ENCODE measurements at regions not wholly inside any gene's neighbourhood (a gene's known extent, or its start where the extent isn't known, plus 50 kb on each side); places are given as distances from the start of the nearest gene placed in this dataset.

DNA sequence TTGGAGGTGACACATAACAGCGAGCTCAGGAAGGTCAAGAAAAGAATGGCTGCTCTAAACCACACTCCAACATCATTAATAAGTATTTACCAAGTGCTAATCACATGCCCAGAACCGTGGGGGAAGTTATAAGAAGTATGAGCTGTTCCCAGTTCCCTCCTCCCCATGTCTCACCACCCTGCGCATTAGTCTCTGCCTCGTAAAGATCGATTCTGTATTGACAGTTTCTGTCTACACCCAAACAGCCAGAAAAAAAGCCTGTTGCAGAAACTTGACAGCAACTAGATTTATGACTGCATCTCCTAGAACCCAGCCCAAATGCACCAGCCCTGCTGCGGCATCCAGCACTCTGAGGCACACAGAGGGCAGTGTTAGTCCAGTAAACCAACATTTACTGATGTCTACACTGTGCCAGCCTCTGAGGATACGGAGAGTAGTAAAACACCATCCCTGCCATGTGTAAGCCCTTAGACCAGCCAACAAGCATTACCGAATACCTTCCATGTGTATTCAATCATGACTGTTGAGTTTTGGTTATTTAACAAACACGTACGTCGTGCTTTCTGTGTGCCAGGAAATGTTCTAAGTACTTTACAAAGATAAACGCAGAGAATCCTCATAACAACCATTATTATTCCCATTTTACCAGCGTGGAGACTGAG, 63.6 kb upstream of the ZBTB40 start:
- Mint-ChIP-seq H3K4me1 (ENCODE audit: low read depth) (no peaks in the 10 kb centered on the region), H3K27me3 (ENCODE audit: low read depth) (peaks cover 52% of the 10 kb centered on the region), H3K36me3 (ENCODE audit: insufficient read depth) (no peaks in the 10 kb centered on the region), H3K4me3 (no peak overlapping the region), H3K9me3 (no peaks in the 10 kb centered on the region)
- no peak for ATAC-seq
- no peak for DNase-seq

DNA sequence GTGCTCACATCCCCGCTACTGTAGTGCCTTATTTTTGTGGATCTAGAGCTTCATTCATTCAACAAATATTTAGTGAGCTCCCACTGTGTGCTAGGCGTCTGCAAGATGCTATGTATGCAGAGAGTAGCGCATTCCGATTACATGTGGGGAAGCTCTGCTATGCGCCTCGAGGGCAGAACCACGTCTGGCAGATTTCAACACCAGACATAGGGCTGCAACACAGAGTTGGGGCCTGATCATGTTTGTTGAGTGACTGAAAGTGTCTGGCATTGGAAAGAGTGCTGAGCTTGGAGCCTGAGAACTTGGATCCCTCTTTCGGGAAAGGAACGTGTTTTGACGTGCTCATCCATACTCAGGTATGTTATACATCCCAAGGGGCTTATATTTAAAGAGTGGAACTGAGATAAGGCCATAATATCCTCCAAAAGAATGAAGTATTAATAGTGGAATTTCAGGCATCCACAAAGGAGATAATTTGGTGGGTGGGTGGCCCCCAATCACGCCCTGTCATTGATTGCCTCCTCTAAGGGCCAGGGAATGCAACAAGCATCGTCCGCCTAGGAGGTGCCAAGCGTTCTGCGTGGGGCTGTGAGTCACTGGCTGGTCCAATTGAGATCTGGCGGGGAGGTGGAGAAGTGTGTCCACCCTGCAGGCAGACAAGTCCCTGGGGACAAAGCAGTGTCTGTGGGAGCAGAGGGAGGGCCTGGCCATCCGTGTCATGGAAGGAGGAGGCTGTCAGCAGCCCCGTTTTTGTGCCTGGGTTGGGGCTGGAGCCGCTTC, 62.8 kb upstream of the ZBTB40 start:
- Mint-ChIP-seq H3K4me1 (ENCODE audit: low read depth) (no peaks in the 10 kb centered on the region), H3K27me3 (ENCODE audit: low read depth) (peaks cover 52% of the 10 kb centered on the region), H3K9me3 (no peaks in the 10 kb centered on the region), H3K36me3 (ENCODE audit: insufficient read depth) (no peaks in the 10 kb centered on the region), H3K4me3 (no peak overlapping the region)
- no peak for ATAC-seq
- no peak for DNase-seq

DNA sequence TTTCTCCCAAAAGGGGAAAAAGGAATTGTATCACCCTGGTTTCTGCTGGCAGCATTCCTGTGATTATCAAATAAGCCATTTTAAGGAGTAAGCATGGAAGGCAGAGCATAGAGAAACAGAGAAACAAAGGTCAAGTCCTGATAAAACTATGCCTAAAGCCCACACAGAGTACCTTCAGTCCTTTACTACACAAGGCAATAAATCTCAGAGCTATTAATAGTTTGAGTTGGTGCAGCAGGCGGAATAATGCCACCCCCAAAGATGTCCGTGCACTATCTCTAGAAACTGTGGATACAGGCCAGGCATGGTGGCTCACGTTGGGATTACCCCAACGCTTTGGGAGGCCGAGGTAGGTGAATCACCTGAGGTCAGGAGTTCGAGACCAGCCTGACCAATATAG, 58.1 kb upstream of the ZBTB40 start:
- no peak overlapping the region for H3K4me3 Mint-ChIP-seq
- H3K27me3 Mint-ChIP-seq (ENCODE audit: low read depth) = peaks cover 75% of the 10 kb centered on the region
- no peaks in the 10 kb centered on the region for H3K36me3 Mint-ChIP-seq (ENCODE audit: insufficient read depth)
- ATAC-seq = no peak
- peaks cover 11% of the 10 kb centered on the region for H3K4me1 Mint-ChIP-seq (ENCODE audit: low read depth)
- H3K9me3 Mint-ChIP-seq = no peaks in the 10 kb centered on the region
- DNase-seq = no peak

DNA sequence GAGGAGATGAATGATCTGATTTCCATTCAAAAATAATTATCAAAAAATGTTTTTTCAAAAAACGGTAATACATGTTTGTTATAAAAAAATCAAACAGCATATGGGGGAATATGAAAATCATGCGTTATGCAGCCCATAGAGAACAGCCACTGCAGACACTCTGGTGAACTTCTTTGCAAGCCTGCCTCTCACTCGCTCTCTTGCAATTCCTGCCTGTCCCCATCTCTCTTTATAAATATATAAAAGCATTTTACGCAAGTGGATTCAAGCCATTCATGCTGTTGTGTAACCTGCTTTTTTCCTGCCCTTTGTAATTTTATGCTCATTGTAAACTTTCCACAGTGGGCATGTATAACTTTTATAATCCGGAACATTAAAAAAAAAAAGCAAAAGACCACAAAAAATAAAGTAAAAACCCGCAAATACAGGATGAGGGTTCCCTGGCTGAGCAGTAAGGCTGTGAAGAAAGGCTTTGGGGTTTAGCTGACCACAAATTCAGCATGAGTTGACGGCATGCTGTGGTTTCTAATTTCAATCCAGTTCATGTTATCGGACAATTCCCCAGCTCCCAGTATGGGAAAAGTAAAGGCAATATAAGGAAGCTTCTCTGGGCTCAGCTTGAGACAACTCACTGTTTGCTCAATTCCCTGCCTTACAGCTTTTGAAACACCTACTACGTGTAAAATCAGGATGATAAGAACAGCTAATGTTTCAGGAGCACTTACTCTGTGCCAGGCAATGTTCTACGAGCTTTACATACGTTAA, 52.8 kb upstream of the ZBTB40 start:
- peaks cover 74% of the 10 kb centered on the region for H3K27me3 Mint-ChIP-seq (ENCODE audit: low read depth)
- no peak overlapping the region for H3K4me3 Mint-ChIP-seq
- H3K36me3 Mint-ChIP-seq (ENCODE audit: insufficient read depth) = no peaks in the 10 kb centered on the region
- H3K9me3 Mint-ChIP-seq = no peaks in the 10 kb centered on the region
- no peak for DNase-seq
- peaks cover 19% of the 10 kb centered on the region for H3K4me1 Mint-ChIP-seq (ENCODE audit: low read depth)
- ATAC-seq = no peak

DNA sequence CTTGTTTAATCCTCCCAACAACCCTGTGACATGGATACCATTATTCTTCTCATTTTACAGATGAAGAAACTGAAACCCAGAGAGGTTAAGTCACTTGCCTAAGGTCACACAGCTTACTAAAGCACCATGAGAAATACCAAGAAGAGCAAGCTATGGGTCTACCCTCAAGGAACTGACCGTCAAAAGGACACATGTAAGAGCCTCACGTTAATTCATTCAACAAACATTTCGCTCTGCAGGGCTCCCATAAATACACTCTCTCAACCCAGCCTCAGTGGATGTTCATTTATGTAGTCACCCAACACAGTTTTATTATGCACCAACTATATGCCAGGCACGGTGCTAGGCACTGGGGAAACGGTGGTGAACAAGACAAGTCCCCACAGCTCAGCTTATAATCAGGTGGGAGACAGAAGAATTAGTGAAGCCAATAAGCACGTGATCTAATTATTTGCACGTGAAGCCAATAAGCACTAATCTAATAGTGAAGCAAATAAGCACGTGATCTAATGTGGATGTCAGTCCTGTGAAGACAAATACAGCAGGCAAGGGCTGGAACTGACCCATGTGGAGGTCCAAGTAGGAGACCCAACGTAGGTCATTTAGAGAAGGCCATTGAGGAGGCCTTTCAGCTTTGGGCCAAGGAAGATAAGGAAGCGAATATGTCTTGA, 52.1 kb upstream of the ZBTB40 start:
- Mint-ChIP-seq H3K4me1 (ENCODE audit: low read depth) (peaks cover 19% of the 10 kb centered on the region), H3K27me3 (ENCODE audit: low read depth) (peaks cover 70% of the 10 kb centered on the region), H3K9me3 (no peaks in the 10 kb centered on the region), H3K4me3 (no peak overlapping the region), H3K36me3 (ENCODE audit: insufficient read depth) (no peaks in the 10 kb centered on the region)
- ATAC-seq (no peak), DNase-seq (no peak)
